HepG2 (cell line): ENCODE measurements at regions not wholly inside any gene's neighbourhood (a gene's known extent, or its start where the extent isn't known, plus 50 kb on each side); places are given as distances from the start of the nearest gene placed in this dataset.

ENCODE experiments used
- ATAC-seq: fragments of 200-7000 bp; cut with Tn5 transposase; 3 replicates; pipeline ENCODE4 v1.9.1; 2020; ENCODE audit warnings: mild to moderate bottlenecking, moderate library complexity
- BruUV-seq: library from RNA; stranded (reverse); fragments of 400-500 nt; replicated peaks from 2 replicates; lab custom pipeline; 2021; lab: Mats Ljungman, UMichigan
- CTCF ChIA-PET: fragments of 300-600 bp; formaldehyde crosslinking; extraction: SDS; loops from one replicate; lab custom pipeline; 2021; ENCODE audit warnings: low total read pairs, inconsistent platforms, low intra/inter-chr PET ratio; lab: Yijun Ruan, JAX
- POLR2A ChIA-PET: fragments of 350-600 bp; sonication (Branson Sonifier 250); formaldehyde crosslinking; loops from one replicate; lab custom pipeline; 2020; ENCODE audit warnings: antibody characterized with exemption, inconsistent platforms; lab: Yijun Ruan, JAX
- DNase-seq: peaks from one replicate; pipeline ENCODE4 v3.0.0-alpha.2; 2015; ENCODE audit warnings: low spot score
- FAIRE-seq: peaks from 3 replicates; lab custom pipeline; 2011; peaks lifted over from hg19 to GRCh38; lab: Jason Lieb, UNC
- H2AFZ ChIP-seq: one replicate; pipeline ENCODE4 v1.6.1; 2011; ENCODE audit warnings: low read length, inconsistent platforms
- H3K27ac ChIP-seq: fragments of 300-600 bp; 3 replicates; pipeline ENCODE4 v1.8.0; 2011; ENCODE audit warnings: mixed run types, mild to moderate bottlenecking, mixed read lengths, low read length, inconsistent platforms; ENCODE audit not compliant: insufficient read depth; ENCODE audit errors: extremely low read length
- H3K27me3 ChIP-seq, 2 experiments: fragments of 200-600 bp in 1 of 2; 2 replicates in 1 of 2; 3 replicates in 1 of 2; pipeline versions ENCODE4 v1.6.0 to v1.8.0; 2011; ENCODE audit warnings: low read length in 2 of 2, mild to moderate bottlenecking in 2 of 2, moderate library complexity in 2 of 2, inconsistent platforms in 1 of 2; ENCODE audit not compliant: insufficient read depth in 2 of 2, control insufficient read depth in 1 of 2
- H3K36me3 ChIP-seq, 2 experiments: fragments of 200-600 bp in 1 of 2; replicated peaks in 1 of 2; 2 replicates in 1 of 2; 3 replicates in 1 of 2; pipeline versions ENCODE4 v1.5.1 to v1.8.0; 2011; ENCODE audit warnings: low read length in 2 of 2, inconsistent platforms in 1 of 2; ENCODE audit not compliant: insufficient read depth in 2 of 2, control insufficient read depth in 1 of 2
- H3K4me1 ChIP-seq: 2 replicates; pipeline ENCODE4 v1.5.1; 2012; ENCODE audit warnings: low read length, inconsistent platforms; ENCODE audit not compliant: insufficient read depth
- H3K4me2 ChIP-seq: 2 replicates; pipeline ENCODE4 v1.6.0; 2011; ENCODE audit warnings: low read depth, low read length, inconsistent platforms
- H3K4me3 ChIP-seq, 3 experiments: fragments of 200-600 bp in 1 of 3; sonication (generic), shearing (Covaris generic) in 1 of 3; replicated peaks in 1 of 3; 2 replicates each; pipeline ENCODE4 v1.5.1; 2011 to 2016; ENCODE audit warnings: low read length in 3 of 3, inconsistent platforms in 2 of 3, low read depth in 2 of 3, mild to moderate bottlenecking in 2 of 3, control low read depth in 1 of 3, mixed read lengths in 1 of 3; ENCODE audit not compliant: insufficient read depth in 1 of 3
- H3K79me2 ChIP-seq: one replicate; pipeline ENCODE4 v1.6.1; 2011; ENCODE audit warnings: low read length, inconsistent platforms; ENCODE audit not compliant: insufficient read depth
- H3K9ac ChIP-seq: 2 replicates; pipeline ENCODE4 v1.6.0; 2011; ENCODE audit warnings: mild to moderate bottlenecking, low read depth, low read length, inconsistent platforms; ENCODE audit not compliant: insufficient read depth
- H3K9me3 ChIP-seq: 2 replicates; pipeline ENCODE4 v1.5.1; 2012; ENCODE audit warnings: mild to moderate bottlenecking, low read length
- H4K20me1 ChIP-seq: 2 replicates; pipeline ENCODE4 v1.6.0; 2011; ENCODE audit warnings: inconsistent platforms, mild to moderate bottlenecking, low read length, moderate library complexity; ENCODE audit not compliant: insufficient read depth
- ATAD3A ChIP-seq: sonication (generic); formaldehyde crosslinking; IDR thresholded peaks from 2 replicates; pipeline ENCODE4 v1.4.0; 2020; ENCODE audit warnings: missing genetic modification reagents
- BCL6 ChIP-seq: IDR thresholded peaks from 2 replicates; pipeline ENCODE4 v1.6.1; 2016; ENCODE audit warnings: missing genetic modification reagents, missing compliant biosample characterization
- BHLHE40 ChIP-seq: IDR thresholded peaks from 2 replicates; pipeline ENCODE4 v1.6.1; 2011; ENCODE audit warnings: low read length, improper control_type of control experiment
- EHMT2 ChIP-seq: fragments of 200-600 bp; sonication (generic); IDR thresholded peaks from 2 replicates; pipeline ENCODE4 v1.7.0; 2017; ENCODE audit warnings: antibody characterized with exemption, low read depth, low read length, borderline replicate concordance
- ELF3 ChIP-seq: IDR thresholded peaks from 2 replicates; pipeline ENCODE4 v1.6.1; 2016; ENCODE audit warnings: missing genetic modification reagents, missing compliant biosample characterization
- HDAC6 ChIP-seq: fragments of 200-600 bp; sonication (generic); IDR thresholded peaks from 2 replicates; pipeline ENCODE4 v1.7.0; 2017; ENCODE audit warnings: mild to moderate bottlenecking, antibody characterized with exemption, low read length, low read depth
- TBX3 ChIP-seq: fragments of 450-650 bp; IDR thresholded peaks from 2 replicates; pipeline ENCODE4 v1.6.1; 2017; ENCODE audit warnings: antibody characterized with exemption, mild to moderate bottlenecking, inconsistent platforms, borderline replicate concordance
- TGIF2 ChIP-seq: IDR thresholded peaks from 2 replicates; pipeline ENCODE4 v1.6.1; 2016; ENCODE audit warnings: control low read depth, missing compliant biosample characterization
- ZNF296 ChIP-seq: sonication (generic); formaldehyde crosslinking; conservative IDR thresholded peaks from 2 replicates; pipeline ENCODE4 v1.5.0; 2020; ENCODE audit warnings: mild to moderate bottlenecking, missing genetic modification reagents
- ZSCAN22 ChIP-seq: sonication (generic); formaldehyde crosslinking; IDR thresholded peaks from 2 replicates; pipeline ENCODE4 v1.4.0; 2020; ENCODE audit warnings: mild to moderate bottlenecking, missing genetic modification reagents
- WGBS: methylation state at CpG from one replicate; pipeline ENCODE4 v1.1.6; 2017; ENCODE audit warnings: low lambda C conversion rate; 5-methylcytosine and 5-hydroxymethylcytosine counted together
- in situ Hi-C: cut with HindIII; loops from 2 replicates; pipeline ENCODE4 v1.10.0; 2017; ENCODE audit warnings: low pct_unique_long_range_greater_than_20kb; ENCODE audit not compliant: extremely low pct_ligation_motif_present
- intact Hi-C: fragments of 100-400 bp; cut with micrococcal nuclease; formaldehyde crosslinking; loops from one replicate; pipeline ENCODE4 v1.10.0; 2022; ENCODE audit not compliant: unreplicated experiment
- TF ChIP-seq, protein P1 (sequence below): fragments of 450-650 bp; IDR thresholded peaks from 2 replicates; pipeline ENCODE4 v1.6.1; 2016

DNA sequence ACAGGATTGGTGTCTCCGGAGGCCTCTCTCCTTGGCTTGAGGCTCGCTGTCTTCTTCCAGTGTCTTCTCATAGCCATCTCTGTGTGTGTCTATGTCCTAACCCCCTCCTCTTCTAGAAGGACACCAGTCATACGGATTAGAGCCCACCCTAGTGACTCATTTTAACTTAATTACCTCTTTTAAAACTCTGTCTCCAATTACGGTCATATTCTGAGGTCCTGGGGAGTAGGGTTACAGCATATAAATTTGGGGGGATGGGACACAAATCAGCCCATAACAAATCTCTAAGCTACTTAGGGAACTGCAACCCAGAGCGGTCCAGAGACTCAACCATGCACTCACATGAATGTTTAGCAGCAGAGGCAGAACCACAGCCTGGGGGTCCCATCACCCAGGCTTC lies 56.1 kb upstream of the SASH1 start:
- no TSS peak for BruUV-seq
- WGBS, result 40% methylated on average over 5 of the region's 5 CpGs
- intact Hi-C loops, result no loop called here
- H4K20me1 ChIP-seq, result no peaks in the 10 kb centered on the region
- no peaks in the 10 kb centered on the region for H3K36me3 ChIP-seq
- no peak for ATAC-seq
- no peaks in the 10 kb centered on the region for H3K9me3 ChIP-seq
- DNase-seq, result no peak
- H3K9ac ChIP-seq, result no peak overlapping the region
- TF ChIP-seq BCL6 (CRISPR knock-in tag) (no peak), BHLHE40 (no peak), ZSCAN22 (CRISPR knock-in tag) (no peak), ZNF296 (CRISPR knock-in tag) (no peak), EHMT2 (no peak), HDAC6 (no peak), TBX3 (no peak), TGIF2 (CRISPR knock-in tag) (no peak), ATAD3A (CRISPR knock-in tag) (no peak), ELF3 (CRISPR knock-in tag) (no peak)
- TF ChIP-seq, protein P1, sequence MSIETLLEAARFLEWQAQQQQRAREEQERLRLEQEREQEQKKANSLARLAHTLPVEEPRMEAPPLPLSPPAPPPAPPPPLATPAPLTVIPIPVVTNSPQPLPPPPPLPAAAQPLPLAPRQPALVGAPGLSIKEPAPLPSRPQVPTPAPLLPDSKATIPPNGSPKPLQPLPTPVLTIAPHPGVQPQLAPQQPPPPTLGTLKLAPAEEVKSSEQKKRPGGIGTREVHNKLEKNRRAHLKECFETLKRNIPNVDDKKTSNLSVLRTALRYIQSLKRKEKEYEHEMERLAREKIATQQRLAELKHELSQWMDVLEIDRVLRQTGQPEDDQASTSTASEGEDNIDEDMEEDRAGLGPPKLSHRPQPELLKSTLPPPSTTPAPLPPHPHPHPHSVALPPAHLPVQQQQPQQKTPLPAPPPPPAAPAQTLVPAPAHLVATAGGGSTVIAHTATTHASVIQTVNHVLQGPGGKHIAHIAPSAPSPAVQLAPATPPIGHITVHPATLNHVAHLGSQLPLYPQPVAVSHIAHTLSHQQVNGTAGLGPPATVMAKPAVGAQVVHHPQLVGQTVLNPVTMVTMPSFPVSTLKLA, result no peak
- TF ChIP-seq, all 625 proteins: peak for 0
- Histone ChIP-seq H2AFZ (no peak overlapping the region), H3K27me3 (peaks cover 0 to 20% of the 10 kb centered on the region in 2 experiments; a peak in 1 of 5 replicates), H3K27ac (no peak overlapping the region), H3K4me2 (no peak overlapping the region), H3K4me3 (no peak overlapping the region), H3K4me1 (no peaks in the 10 kb centered on the region), H3K79me2 (no peaks in the 10 kb centered on the region)
- no peak for FAIRE-seq
- CTCF ChIA-PET, result no interaction called here
- in situ Hi-C loops, result no loop called here
- POLR2A ChIA-PET, result no interaction called here
